ENCODE measurements at regions not wholly inside any gene's neighbourhood (a gene's known extent, or its start where the extent isn't known, plus 50 kb on each side); places are given as distances from the start of the nearest gene placed in this dataset.

DNA sequence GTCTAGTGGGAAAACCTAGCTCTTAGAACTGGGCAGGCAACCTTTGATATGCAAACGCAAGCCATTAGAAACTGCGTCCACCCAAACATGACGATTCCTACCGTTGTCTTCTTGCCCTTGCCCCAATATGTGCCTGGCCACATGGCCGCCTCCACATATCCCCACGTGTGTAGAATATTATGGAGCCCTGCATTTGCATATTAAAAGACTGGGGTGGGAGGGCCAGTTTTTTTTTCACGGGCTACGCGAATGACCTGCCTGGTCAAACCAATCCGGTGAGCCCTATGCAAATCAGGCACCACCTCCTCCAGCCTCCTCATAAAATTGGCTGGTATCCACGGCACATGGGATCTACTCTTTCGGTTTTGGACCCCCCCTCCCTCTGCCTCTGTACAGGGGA lies 381.0 kb upstream of the RGMA start:
- Histone ChIP-seq H3K27ac (replicated peaks) (no peak overlapping the region), H3K27me3 (ENCODE audit: insufficient read depth, poor library complexity, severe bottlenecking) (peaks cover 7% of the 10 kb centered on the region), H3K4me3 (replicated peaks; ENCODE audit: insufficient read depth, low read length) (no peak overlapping the region)
- DNase-seq (ENCODE audit: low read depth in 1 of 2, low spot score in 1 of 2) = no peak
- TF ChIP-seq POLR2AphosphoS5 (IDR thresholded peaks at IDR 0.05; ENCODE audit: low read depth) (no peak), REST (IDR thresholded peaks at IDR 0.05; ENCODE audit: insufficient replicate concordance, low read depth) (no peak), GABPA (IDR thresholded peaks at IDR 0.05; ENCODE audit: low read depth) (no peak), SPI1 (IDR thresholded peaks at IDR 0.05; ENCODE audit: borderline replicate concordance, low read depth) (no peak), CTCF (IDR thresholded peaks at IDR 0.05; ENCODE audit: insufficient read depth, low read length) (no peak)

GRCh38 chr15:93467337-93467736 lies 378.3 kb upstream of the RGMA start:
- H3K27me3 ChIP-seq (ENCODE audit: insufficient read depth, poor library complexity, severe bottlenecking) = peaks cover 7% of the 10 kb centered on the region
- TF ChIP-seq SPI1 (IDR thresholded peaks at IDR 0.05; ENCODE audit: borderline replicate concordance, low read depth) (no peak), POLR2AphosphoS5 (IDR thresholded peaks at IDR 0.05; ENCODE audit: low read depth) (no peak), CTCF (IDR thresholded peaks at IDR 0.05; ENCODE audit: insufficient read depth, low read length) (no peak), REST (IDR thresholded peaks at IDR 0.05; ENCODE audit: insufficient replicate concordance, low read depth) (no peak), GABPA (IDR thresholded peaks at IDR 0.05; ENCODE audit: low read depth) (no peak)
- no peak overlapping the region for H3K27ac ChIP-seq (replicated peaks)
- H3K4me3 ChIP-seq (replicated peaks; ENCODE audit: insufficient read depth, low read length) = no peak overlapping the region
- no peak for DNase-seq (ENCODE audit: low read depth in 1 of 2, low spot score in 1 of 2)

- no peak overlapping the region for H3K4me3 ChIP-seq (replicated peaks; ENCODE audit: insufficient read depth, low read length)
- TF ChIP-seq SPI1 (IDR thresholded peaks at IDR 0.05; ENCODE audit: borderline replicate concordance, low read depth) = no peak
- TF ChIP-seq CTCF (IDR thresholded peaks at IDR 0.05; ENCODE audit: insufficient read depth, low read length) = no peak
- TF ChIP-seq REST (IDR thresholded peaks at IDR 0.05; ENCODE audit: insufficient replicate concordance, low read depth) = no peak
- no peak for TF ChIP-seq POLR2AphosphoS5 (IDR thresholded peaks at IDR 0.05; ENCODE audit: low read depth)
- TF ChIP-seq GABPA (IDR thresholded peaks at IDR 0.05; ENCODE audit: low read depth) = no peak
- DNase-seq (ENCODE audit: low read depth in 1 of 2, low spot score in 1 of 2) = no peak
- H3K27ac ChIP-seq (replicated peaks) = no peak overlapping the region
- H3K27me3 ChIP-seq (ENCODE audit: insufficient read depth, poor library complexity, severe bottlenecking) = peaks cover 7% of the 10 kb centered on the region
Measured at GRCh38 chr15:93466380-93466779, 377.4 kb upstream of the RGMA start.

Data from HL-60 (cell line).